ENCODE measurements at regions not wholly inside any gene's neighbourhood (a gene's known extent, or its start where the extent isn't known, plus 50 kb on each side); places are given as distances from the start of the nearest gene placed in this dataset.

GRCh38 chr1:199404976-199405375, 622.5 kb upstream of the NR5A2 start:
- TF ChIP-seq CTCF (IDR thresholded peaks at IDR 0.05; ENCODE audit: insufficient read depth, low read length) (no peak), REST (IDR thresholded peaks at IDR 0.05; ENCODE audit: insufficient replicate concordance, low read depth) (no peak), POLR2AphosphoS5 (IDR thresholded peaks at IDR 0.05; ENCODE audit: low read depth) (no peak), GABPA (IDR thresholded peaks at IDR 0.05; ENCODE audit: low read depth) (no peak), SPI1 (IDR thresholded peaks at IDR 0.05; ENCODE audit: borderline replicate concordance, low read depth) (no peak)

Measured in HL-60 (cell line).